ENCODE measurements at regions not wholly inside any gene's neighbourhood (a gene's known extent, or its start where the extent isn't known, plus 50 kb on each side); places are given as distances from the start of the nearest gene placed in this dataset.

DNA sequence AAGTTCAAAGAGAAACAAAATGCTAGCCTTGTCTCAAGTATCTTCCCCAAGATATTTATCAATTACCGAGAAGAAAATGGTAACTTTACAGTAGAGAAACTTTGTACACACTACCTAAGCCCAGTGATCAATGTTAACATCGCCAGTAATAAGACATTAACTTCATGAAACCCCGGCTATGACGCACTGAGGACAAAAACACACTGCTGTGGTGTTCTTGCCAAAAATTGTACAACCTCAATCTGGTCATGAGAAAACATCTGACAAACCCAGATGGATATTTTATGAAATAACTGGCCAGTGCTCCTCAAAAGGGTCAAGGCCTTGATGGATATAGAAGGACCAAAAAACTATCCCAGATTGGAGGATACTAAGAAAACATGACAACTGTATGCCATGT is 85.5 kb upstream of the DTNBP1 start:
- TF ChIP-seq, protein P1, sequence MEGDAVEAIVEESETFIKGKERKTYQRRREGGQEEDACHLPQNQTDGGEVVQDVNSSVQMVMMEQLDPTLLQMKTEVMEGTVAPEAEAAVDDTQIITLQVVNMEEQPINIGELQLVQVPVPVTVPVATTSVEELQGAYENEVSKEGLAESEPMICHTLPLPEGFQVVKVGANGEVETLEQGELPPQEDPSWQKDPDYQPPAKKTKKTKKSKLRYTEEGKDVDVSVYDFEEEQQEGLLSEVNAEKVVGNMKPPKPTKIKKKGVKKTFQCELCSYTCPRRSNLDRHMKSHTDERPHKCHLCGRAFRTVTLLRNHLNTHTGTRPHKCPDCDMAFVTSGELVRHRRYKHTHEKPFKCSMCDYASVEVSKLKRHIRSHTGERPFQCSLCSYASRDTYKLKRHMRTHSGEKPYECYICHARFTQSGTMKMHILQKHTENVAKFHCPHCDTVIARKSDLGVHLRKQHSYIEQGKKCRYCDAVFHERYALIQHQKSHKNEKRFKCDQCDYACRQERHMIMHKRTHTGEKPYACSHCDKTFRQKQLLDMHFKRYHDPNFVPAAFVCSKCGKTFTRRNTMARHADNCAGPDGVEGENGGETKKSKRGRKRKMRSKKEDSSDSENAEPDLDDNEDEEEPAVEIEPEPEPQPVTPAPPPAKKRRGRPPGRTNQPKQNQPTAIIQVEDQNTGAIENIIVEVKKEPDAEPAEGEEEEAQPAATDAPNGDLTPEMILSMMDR (IDR thresholded peaks at IDR 0.05; ENCODE audit: low read depth, low read length, poor library complexity, severe bottlenecking): no peak
- no peak for TF ChIP-seq EZH2phosphoT487 (IDR thresholded peaks at IDR 0.05; ENCODE audit: borderline replicate concordance, low read length)

All from DOHH2 (cell line).